ENCODE measurements at regions not wholly inside any gene's neighbourhood (a gene's known extent, or its start where the extent isn't known, plus 50 kb on each side); places are given as distances from the start of the nearest gene placed in this dataset.

GRCh38 chr2:128401680-128402079 lies 83.0 kb upstream of the HS6ST1 start:
- DNase-seq (ENCODE audit: low spot score): no peak

DNA sequence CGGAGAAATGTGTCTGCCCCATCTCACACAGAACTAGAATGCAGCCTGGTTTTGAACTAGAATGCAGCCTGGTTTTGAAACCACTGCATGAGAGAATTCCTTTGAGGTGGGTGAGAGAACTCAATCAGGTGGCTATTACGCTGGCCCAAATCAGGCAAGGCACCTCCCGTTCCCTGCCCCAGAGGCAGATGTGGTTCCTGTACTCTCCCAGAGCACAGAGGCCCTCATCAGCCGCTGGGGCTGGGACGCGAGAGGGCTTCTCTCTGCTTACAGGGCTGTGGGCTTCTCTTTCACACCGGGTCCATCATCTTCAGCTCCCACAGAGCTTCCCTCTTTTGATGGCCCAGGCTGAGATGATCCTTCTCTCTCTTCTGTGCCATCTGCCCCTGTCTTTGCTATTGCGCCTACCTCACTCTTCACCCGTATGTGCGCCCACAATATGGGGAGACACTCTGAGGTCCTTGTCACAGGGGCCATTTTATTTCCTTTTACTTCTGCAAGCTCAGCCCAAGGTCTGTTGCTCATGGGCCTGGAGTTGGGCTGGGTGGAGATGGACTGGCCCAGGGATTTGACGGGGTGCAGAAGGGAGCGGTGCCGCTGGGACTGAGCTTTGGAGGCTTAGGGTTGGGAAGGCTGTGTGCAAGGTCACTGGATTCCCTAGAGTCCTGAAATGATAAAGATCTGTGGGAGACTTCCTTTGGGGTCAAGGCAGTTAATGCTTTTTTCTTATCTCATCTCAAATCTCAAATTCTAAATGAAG lies 84.4 kb upstream of the HS6ST1 start:
- no peak for DNase-seq (ENCODE audit: low spot score)

DNA sequence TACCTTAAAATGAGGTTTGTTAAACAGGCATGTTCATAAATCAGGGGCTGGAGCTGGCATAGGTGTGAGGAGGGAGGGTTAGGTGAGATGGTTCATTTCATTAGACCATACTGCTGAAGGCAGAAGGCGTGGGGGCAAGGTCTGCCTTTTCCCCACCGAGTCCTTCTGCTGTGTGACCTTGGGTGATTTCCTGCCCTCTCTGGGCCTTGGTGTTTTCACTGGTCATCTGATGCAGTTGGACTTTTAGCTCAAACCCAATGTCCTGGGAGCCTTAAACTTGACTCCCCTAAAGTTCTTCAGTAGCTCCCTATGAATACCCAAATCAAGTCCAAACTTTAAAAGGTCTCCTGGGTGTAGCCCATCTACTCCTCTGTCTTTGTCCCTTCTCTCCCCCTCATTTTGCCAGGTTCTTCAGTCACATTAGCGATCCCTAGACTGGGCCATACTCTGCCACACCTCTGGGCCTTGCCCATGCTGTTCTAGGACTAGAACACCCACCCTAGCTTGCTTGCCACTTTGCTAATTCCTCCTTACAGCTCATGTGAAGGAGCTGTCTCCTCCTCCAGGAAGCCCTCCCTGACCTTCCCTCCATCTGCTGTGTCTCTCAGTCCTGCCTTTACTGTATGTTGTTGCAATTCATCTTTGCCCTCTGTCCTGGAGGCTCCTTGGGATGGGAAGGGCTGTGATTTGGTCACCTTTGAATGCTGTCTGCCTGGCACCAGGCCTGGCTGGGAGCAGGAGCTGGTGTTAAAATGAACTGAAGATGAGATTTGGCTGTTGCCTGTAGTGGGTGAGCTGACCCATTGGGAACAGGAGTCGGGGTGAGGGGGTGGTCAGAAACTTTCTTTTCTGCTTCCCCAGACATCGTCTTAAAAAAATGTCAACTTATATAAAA lies 85.4 kb upstream of the HS6ST1 start:
- no peak for DNase-seq (ENCODE audit: low spot score)

GRCh38 chr2:128404709-128405466 lies 86.2 kb upstream of the HS6ST1 start:
- DNase-seq (ENCODE audit: low spot score): no peak

DNA sequence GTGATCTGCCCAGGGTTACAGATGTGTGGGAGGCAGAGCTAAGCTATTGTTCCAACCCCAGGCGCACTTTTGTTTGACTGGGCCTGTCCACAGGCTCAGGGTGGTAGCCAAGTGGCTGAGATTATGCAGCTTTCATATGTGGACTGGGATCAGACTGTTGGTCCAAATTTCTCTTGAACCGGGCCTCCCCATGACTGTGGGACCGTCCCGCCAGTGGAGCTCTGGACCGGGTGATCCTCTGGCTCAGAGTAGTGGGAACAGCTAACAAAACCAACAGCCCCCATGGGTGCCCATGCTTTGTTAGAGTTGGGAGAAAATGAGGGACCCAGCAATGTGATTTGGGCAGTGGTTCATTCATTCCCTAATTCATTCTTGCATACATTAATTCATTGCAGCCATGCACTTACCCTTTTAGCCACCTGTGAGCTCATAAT lies 86.8 kb upstream of the HS6ST1 start:
- DNase-seq (ENCODE audit: low spot score): no peak

GRCh38 chr2:128405981-128406613 lies 87.4 kb upstream of the HS6ST1 start:
- no peak for DNase-seq (ENCODE audit: low spot score)

GRCh38 chr2:128406736-128407554 lies 88.3 kb upstream of the HS6ST1 start:
- DNase-seq (ENCODE audit: low spot score): no peak

GRCh38 chr2:128408349-128409305 lies 90.0 kb upstream of the HS6ST1 start:
- no peak for DNase-seq (ENCODE audit: low spot score)

- no peak for DNase-seq (ENCODE audit: low spot score)
Measured at GRCh38 chr2:128409326-128410034, 90.8 kb upstream of the HS6ST1 start.

- DNase-seq (ENCODE audit: low spot score): no peak
Measured at GRCh38 chr2:128410035-128410757, 91.5 kb upstream of the HS6ST1 start.

GRCh38 chr2:128410758-128411215 lies 92.1 kb upstream of the HS6ST1 start:
- no peak for DNase-seq (ENCODE audit: low spot score)

GRCh38 chr2:128411431-128411830 lies 92.8 kb upstream of the HS6ST1 start:
- no peak for DNase-seq (ENCODE audit: low spot score)

DNA sequence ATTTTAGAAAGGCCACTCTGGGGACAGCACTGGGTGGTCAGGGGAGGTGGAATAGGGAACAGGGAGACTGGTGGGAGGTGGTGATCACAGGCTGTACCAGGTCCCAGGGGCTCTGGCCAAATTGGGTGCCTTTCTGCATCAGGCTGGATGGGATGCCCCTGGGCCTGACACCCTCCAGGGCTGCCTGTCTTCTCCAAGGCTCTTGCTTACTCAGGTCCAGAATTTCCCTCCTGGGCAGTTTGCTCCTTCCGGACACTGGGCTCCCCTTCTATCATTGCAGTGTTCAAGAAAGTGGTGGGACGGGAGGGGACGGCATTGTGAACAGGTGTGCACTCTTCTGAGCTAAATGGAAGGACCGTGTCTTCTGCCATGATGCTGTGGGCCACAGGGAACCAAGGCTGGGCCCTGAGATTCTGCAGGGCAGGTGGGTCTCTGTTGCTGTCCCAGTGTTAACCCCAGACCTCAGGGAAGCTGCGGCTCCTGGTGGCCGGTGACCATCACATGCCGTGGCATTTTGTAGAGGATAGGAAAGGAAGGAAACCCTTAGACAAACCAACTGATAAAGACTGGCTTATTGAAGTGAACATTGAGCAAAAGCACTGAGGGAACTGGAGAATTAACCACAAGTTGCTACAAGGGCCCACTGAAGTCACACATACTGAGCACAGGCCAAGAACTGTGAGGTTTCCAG lies 93.7 kb upstream of the HS6ST1 start:
- DNase-seq (ENCODE audit: low spot score): no peak

DNA sequence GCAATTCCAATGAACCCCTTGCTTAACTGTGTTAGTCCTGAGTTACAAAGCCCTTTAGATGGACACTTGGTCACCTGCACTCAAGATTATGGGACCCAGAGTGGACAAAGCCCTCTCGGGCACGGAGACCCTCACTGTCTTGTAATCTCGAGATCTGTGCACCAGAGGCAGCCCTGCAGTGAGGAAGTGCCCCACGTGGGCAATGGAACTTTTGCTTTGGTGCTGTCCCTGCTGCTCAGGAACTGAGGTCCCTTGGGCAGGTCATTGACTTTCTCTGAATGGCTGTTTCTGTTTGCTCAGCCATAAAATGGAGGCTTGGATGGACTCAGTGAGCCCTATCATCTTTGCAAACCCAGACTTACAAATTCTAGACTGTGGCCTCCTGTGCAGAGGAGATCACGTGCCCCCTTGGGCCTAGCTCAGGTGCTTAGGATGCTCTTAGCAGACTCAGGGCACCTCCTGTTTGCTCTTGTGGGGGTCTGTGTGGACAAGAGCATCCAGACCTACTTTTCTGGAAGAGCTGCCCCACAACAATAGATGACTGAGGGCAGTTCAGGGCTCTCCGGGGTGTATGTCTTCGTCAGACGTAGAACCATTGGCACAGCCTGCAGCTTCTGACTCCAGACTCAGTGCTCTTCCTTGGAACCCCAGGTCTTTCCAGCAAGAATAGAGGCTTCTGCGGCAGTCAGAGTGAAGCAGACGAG lies 94.5 kb upstream of the HS6ST1 start:
- DNase-seq (ENCODE audit: low spot score): no peak

GRCh38 chr2:128413718-128414341 lies 95.2 kb upstream of the HS6ST1 start:
- DNase-seq (ENCODE audit: low spot score): no peak

GRCh38 chr2:128414351-128414750 lies 95.7 kb upstream of the HS6ST1 start:
- no peak for DNase-seq (ENCODE audit: low spot score)
